NOMO-1 (cell line): ENCODE measurements at regions not wholly inside any gene's neighbourhood (a gene's known extent, or its start where the extent isn't known, plus 50 kb on each side); places are given as distances from the start of the nearest gene placed in this dataset.
"Not testable (repeated sequence)": the region's sequence is repeated elsewhere in the genome, so short reads cannot be mapped to it uniquely, and the experiment has no call there.

Source experiments
- DNase-seq, 2 experiments: peaks; one replicate each; lab custom pipeline; 2025; ENCODE audit not compliant: unreplicated experiment in 2 of 2; lab: John Stamatoyannopoulos, UW

- DNase-seq: no peak
Observed at GRCh38 chr7:29649028-29649716, 85.5 kb downstream of the PRR15 start.

GRCh38 chr7:29649876-29650275, 86.2 kb downstream of the PRR15 start:
- no peak for DNase-seq

GRCh38 chr7:29651477-29651876, 87.8 kb downstream of the PRR15 start:
- no peak for DNase-seq

- DNase-seq: no peak
Observed at GRCh38 chr7:29652556-29652955, 88.9 kb downstream of the PRR15 start.

- DNase-seq: not testable (repeated sequence)
Observed at GRCh38 chr7:29654340-29654739, 90.7 kb downstream of the PRR15 start.

- DNase-seq: no peak
Observed at GRCh38 chr7:29657288-29657687, 93.7 kb downstream of the PRR15 start.

GRCh38 chr7:29657856-29658255, 94.2 kb downstream of the PRR15 start:
- DNase-seq: no peak

- not testable (repeated sequence) for DNase-seq
Observed at GRCh38 chr7:29659213-29659612, 95.6 kb downstream of the PRR15 start.

GRCh38 chr7:29662899-29663298, 99.3 kb downstream of the PRR15 start:
- not testable (repeated sequence) for DNase-seq

GRCh38 chr7:29664999-29665398, 101.4 kb downstream of the PRR15 start:
- DNase-seq: not testable (repeated sequence)

- DNase-seq: not testable (repeated sequence)
Observed at GRCh38 chr7:29667096-29667669, 103.5 kb downstream of the PRR15 start.

GRCh38 chr7:29671286-29671685, 107.7 kb downstream of the PRR15 start:
- DNase-seq: not testable (repeated sequence)

- DNase-seq: not testable (repeated sequence)
Observed at GRCh38 chr7:29673635-29674034, 110.0 kb downstream of the PRR15 start.

- DNase-seq: not testable (repeated sequence)
Observed at GRCh38 chr7:29674626-29675025, 111.0 kb downstream of the PRR15 start.

GRCh38 chr7:29677254-29677653, 113.6 kb downstream of the PRR15 start:
- DNase-seq: not testable (repeated sequence)

- not testable (repeated sequence) for DNase-seq
Observed at GRCh38 chr7:29679963-29680362, 116.3 kb downstream of the PRR15 start.

GRCh38 chr7:29680601-29681000, 117.0 kb downstream of the PRR15 start:
- not testable (repeated sequence) for DNase-seq

- DNase-seq: peak; percentile 0 to 1
Observed at GRCh38 chr7:29684151-29684786, 120.6 kb downstream of the PRR15 start.

- peak; percentile 12 to 34 for DNase-seq
Observed at GRCh38 chr7:29684787-29685650, 121.3 kb upstream of the WIPF3 start.

- DNase-seq: not testable (repeated sequence)
Observed at GRCh38 chr7:29685651-29686271, 120.5 kb upstream of the WIPF3 start.
